Stimulated activated CD8-positive, alpha-beta memory T cell treated with anti-CD3 and anti-CD28 coated beads, Interleukin-4, amount 100 ng/mL, for 1 hour (primary cell): ENCODE measurements at regions not wholly inside any gene's neighbourhood (a gene's known extent, or its start where the extent isn't known, plus 50 kb on each side); places are given as distances from the start of the nearest gene placed in this dataset.

ENCODE experiments used
- DNase-seq, 2 donors: peaks; one replicate each; pipeline ENCODE4 v3.0.0-alpha.2; 2020; ENCODE audit warnings: low read depth in 2 of 2, low spot score in 1 of 2

DNA sequence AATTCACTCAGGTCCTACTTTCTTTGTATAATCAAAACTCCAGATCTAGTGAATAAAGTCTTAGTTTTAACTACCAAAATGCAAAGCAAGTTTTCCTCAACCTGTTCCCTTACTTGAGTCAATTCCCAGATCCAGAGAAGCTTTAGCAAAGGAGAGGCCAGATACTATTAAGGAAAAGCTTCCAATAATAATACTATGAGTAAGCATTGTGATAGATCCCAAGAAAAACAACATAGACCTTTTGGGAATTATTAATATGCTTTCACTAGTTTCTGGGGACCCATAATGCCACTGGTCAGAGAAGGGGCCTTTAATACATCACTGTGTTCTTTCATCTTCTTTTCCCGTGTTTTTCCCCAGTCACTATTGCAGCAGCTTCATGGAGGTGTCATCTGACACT lies 339.9 kb upstream of the CDIN1 start:
- no peak for DNase-seq

DNA sequence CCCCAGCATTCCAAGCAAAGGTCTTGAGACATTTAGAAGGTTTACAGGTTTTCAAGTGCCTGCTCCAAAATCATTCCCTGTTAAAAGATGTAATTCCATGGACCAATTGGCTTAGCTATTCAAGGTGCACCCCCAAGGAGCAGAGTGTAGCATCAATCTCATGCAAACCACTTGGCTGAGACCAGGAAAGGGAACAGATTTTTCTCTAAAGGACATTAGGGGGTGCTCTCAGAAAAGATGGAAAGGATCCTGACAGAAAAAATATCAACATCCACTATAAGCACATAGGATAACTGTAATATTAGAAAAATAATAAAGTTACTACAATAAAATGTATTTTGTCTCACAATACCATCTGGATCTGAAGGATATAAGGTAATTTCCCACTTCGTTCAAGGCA lies 328.0 kb upstream of the CDIN1 start:
- no peak for DNase-seq

DNA sequence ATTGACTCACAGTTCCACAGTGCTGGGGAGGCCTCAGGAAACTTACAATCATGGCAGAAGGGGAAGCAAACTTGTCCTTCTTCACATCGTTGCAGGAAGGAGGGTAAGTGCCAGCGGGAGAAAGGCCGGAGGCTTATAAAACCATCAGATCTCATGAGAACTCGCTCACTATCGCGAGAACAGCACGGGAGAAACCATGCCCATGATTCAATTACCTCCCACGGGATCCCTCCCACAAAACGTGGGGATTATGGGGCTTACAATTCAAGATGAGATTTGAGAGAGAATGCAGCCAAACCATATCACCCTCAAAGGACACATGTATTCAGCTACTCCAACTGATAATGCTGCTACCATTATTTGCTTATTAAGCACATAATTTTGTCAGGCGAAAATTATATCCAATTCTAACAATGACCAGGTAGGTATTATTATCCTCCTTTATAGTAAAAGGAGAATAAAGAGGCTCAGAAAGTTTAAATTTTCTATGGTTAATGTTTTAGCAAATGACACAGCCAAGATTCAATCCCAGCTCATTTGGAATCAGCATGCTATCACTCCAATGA lies 327.2 kb upstream of the CDIN1 start:
- DNase-seq: no peak

DNA sequence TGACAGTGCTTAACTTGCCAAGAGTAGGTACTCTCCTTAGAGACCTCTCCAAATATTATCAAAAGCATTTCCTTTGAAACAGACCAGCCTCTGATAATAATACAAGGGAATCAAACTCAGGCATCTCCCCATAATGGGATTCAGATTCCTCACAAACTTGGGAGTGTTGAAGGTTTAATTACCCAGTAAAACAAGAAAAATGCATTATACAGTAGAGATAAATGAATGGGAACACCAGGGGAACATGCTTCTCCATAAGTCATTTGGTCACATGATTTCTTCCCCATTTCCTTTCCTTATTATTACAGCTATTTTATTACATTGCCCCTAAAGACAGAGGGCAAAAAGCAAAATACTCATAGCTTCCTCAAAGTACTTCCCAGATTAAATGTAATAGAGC lies 325.0 kb upstream of the CDIN1 start:
- DNase-seq: no peak

DNA sequence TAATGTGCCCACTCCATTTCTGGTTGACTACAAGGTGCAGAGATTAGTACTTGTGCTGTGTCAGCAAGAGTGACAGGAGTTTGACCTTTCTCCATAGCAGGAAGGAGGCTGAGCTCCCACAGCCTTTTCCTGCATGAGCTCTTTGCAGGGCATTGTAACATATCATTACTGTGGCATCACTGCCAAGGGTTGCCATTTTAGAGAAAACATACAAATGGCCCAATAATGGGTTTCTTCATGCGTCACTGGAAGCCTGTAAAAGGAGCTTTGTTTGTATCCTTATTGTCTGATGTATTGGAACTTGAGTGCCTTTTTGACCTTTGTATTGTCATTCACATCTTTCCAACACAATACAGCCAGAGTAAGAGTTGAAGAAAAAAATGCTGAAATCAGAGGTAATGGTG lies 323.0 kb upstream of the CDIN1 start:
- DNase-seq: no peak

DNA sequence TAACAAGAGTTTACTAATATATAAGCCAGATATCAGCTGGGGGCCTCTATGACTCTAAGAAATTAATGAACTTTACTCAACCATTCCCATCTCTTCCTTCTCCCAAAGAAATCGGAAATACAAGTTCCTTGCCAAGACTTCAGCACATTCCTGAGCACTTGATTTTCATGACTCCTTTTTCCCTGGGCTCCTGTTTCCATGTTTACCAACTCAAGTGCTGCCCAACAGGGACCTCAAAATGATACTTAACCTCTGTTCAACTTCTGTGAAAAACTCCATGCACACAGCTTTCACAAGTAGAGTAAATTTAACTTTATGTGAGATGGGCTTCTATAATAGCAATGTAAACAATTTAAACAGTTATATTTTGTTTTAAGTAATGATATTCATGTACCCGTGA lies 315.8 kb upstream of the CDIN1 start:
- DNase-seq: no peak

DNA sequence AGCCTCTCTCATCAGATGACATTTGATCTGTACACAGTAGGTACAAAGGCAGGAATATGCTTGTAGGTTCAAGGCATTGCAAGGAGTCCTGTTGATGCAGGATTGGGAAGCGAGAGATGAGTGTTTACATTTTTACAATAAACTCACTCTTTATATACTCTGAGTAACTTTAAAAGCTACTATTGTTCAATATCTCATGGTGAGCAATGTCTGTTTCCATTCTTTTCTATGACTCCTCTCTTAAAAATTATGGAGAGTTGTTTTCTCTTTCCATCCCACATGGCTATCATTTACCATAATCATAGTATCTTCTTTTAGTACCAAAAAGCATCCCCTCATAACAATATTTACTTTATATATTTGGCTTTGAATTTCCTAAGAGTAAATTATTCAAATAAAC lies 314.0 kb upstream of the CDIN1 start:
- DNase-seq: no peak

DNA sequence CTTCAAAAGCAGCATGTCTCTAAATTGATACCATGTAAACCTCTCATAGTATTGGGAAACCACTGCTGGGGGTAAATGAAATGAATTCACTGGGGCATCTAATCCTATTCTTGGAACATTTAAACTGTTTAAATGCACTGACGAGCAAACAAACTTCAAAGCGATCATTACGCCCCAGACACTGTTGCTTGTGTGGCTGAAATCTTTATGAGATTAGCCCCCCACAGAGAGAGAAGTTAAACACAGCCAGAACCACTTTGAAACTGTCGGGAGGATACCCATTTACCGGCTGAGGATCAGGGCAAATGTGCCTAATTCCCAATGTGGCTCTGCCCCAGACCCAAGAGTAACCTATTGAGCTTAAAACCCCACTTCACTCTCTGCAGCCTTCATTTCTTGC lies 308.4 kb upstream of the CDIN1 start:
- DNase-seq: no peak

DNA sequence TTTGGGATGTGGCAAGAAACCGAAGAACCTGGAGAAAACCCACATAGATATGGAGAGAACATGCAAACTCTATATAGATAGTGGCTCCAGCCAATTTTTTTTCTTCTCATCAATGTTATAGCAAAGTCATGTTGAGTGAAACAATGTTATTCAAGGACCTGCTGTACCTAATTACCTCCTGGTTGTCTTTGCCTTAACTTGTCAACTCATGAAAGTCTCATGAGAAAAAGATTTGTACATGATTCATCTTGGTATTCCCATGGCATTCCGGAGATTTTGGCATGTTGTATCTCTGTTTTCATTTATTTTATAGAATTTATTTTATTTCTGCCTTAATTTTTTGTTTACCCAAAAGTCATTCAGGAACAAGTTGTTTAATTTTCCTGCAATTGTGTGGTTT lies 303.8 kb upstream of the CDIN1 start:
- DNase-seq: no peak

DNA sequence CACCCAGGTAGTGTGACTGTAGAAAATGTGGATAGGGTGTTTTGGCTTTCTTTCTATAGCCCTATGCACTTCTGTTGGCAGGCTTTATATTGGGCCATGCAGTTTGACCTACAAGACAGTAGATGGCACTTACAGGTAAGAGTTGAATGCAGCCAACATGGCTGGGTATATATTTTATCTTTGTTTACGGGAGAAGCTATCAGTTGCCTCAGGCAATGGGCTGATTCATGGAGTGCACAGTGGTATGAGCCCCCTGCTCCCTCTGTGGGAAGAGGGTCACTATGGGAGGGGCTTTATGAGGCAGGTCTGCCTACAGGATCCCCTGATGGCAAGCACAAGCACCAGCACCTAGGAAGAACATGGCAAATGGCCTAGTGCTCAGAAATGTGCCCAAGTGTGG lies 301.2 kb upstream of the CDIN1 start:
- no peak for DNase-seq

DNA sequence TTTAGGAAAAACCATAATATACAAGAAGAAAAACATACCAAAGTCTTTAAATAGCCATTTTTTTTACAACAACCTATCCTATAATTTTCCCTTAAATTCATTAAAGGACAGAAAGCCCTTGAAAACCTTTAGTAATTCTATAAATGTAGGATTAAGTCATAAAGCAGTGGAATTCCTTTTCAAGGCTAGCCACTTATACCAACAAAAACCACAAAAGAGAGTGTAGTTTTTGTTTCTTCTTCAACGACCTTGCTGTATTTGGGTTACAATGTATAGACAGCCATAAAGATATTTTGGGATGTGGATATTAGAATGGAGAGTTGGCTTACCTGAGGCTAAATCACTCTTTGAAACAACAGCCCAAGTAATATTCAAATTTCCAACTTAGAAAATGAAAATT lies 296.6 kb upstream of the CDIN1 start:
- DNase-seq: no peak

DNA sequence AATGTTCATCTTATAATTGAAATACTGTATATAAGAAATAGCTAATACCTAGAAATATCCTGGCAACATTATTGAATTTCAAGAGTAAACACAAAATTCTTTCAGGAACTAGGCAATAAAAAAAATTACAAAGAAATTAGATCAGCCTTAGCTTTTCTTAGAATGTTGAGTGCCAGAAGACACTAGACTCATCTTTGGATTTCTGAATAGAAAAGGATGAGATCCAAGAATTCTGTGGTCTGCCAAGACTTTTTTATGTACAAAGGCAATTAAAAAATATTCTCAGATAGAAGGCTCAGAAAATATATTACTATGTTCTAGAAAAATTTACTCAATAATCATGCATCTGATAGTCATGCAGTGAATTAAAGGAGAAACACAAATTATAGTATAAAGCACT lies 294.5 kb upstream of the CDIN1 start:
- DNase-seq: no peak

DNA sequence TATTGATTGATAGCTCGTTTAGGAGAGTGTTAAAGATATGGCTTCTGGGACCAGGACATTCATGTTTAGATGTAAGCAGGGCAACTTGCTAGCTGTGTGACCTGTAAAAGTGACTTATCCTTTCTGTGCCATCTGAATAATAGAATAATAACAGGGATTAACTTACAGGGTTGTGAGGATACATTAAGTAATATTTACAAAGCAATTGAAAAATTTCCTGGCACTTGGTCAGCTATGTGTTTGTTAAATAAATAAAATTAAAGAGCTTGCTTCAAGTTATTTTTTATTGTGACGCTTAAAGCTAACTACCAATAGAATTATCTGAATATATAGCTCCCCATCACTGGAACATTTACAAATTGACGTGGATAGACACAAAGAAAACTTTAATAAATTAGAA lies 287.9 kb upstream of the CDIN1 start:
- no peak for DNase-seq

DNA sequence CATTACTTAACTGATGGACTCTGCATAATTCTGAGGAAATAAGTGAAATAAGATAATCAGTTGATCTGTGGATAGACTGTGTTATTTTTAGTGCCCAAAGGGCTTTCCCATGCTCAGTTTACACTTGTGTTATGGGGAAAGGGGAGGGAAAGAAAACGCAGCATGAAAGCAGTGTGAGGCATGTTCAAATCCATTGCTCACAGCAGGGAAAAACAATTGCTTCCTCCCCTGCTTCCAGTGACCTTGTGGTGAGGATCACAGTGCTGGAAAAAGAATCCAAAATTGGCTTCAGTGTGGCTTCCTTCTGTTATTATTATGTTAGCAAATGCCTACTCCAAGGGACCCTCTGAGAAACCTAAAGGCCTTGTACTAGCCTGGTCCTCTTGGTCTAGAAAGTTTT lies 285.1 kb upstream of the CDIN1 start:
- DNase-seq: no peak

DNA sequence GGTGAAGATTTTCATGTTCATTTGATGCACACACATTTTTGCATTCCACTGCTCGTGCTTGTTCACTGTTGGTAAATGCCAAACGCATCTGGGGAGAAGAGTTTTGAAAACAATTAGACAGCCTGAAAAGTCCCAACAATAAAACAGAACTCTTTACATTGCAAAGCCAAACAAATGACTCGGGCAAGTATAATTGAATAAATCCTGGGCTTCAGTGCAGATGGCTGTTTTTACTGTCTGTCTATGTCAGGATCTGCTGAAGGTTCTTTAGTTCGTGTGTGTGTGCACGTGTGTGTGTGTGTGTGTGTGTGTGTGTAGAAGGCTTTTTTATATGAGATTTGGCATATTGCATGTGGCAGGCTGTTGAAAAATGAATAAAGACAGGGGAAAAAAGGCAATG lies 277.5 kb upstream of the CDIN1 start:
- no peak for DNase-seq

DNA sequence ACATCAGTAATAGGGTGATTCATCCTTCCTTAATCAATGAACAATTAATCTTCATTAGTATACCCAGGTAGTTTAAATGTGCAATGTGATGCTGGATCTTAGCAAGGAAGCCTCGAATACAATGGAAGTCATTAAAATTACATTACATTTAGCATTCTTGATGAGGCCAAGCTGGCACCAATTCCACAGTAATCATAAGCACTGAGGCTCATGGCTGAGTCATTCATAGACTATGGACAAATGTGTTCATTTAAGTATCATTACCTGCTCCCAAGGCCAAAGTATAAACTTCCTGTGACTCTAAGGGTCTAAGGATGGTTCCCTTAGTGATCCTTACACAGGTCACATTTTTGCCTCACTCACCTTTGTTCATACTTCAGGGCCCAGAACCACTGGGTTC lies 266.4 kb upstream of the CDIN1 start:
- DNase-seq: no peak

DNA sequence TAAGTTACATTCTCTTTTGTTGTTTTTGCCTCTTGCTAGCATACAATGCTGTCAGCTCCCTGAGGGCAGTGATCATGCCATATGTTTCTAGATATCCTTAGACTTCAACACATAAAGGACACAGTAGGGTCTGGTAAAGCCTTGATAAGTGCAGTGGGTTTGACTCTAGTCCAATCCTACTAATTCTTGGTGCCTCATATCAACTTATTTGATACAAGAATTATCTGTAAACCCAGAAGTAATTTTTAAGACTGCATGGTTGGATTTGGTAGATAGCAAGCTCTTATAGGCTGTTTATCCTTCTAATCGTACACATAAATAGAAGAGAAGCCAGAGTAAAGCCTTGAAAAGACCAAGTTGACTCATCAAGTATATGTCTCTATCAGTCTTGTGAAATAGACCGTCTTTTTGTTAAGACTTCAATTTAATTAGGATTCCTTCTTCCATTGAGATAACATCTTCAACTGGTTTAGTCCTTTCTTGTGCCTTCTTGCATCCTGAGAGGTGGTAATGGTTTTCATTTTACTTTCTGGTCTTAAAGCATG lies 265.6 kb upstream of the CDIN1 start:
- no peak for DNase-seq

DNA sequence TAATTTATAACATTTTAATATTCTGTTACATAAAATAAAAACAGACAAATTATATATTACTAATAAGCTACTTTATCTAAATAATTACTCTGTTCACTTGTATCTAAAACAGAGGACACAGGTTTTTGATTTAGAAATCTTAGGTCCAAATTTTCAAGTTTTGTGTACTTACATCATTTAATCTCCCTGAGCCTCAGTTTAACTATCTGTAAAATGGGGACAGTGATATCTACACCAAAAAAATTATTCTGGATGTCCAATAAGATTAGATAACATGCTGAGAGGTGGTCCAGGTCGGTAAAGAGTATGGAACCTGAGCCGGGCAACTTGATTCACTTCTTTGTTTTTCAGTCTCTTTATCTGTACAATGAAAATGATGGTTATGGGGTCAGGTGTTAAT lies 263.8 kb upstream of the CDIN1 start:
- no peak for DNase-seq

DNA sequence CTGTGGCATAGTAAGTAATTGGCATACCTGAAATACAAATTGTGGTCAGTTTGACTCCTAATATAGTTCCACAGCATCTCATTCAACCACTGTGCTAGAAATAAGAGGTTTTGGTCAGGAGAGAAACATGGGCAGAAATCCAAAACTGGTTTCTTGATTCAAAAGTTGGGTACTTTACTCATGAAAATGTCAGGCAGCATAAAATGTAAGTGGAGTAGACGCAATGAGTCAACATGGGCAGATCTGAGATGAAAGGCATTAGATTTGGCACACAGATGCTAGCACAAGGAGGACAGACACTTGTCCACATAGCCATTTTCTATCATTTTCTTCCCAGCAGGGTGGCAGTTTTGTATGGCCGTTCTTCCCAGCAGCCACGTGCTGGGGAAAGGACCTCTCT lies 255.8 kb upstream of the CDIN1 start:
- DNase-seq: no peak

DNA sequence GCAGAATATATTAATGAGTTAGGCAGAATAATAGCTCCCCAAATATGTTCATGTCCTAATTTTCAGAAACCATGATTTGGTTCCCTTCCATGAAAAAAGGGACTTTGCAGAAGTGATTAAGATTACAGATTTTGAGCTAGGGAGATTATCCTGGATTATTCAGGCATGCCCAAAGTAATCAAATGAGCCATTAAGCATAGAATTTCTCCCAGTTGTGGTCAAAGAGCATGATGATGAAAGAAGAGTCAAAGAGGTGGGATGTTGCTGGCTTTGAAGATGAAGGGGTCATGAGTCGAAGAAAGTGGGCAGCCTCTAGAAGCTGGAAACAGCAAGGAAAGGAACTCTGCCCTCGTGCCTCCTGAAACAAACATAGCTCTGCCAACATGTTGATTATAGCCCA lies 254.2 kb upstream of the CDIN1 start:
- DNase-seq: no peak

DNA sequence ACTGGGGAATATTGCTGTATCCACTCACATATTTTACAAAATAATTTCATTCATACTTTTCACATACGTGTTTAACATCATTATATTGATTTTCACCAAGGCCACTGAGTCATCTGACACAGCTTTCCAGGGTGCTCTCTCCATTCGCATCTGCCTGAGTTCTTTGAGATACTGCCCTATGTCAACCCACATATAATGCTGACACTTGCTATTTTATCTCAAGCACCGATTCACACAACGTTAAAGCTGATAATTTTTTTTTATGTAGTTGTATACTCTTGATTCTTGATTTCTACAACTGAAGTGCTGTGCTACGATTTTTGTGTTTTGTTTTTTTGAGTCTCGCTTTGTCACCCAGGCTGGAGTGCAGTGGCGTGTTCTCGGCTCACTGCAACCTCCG lies 249.8 kb upstream of the CDIN1 start:
- DNase-seq: no peak

DNA sequence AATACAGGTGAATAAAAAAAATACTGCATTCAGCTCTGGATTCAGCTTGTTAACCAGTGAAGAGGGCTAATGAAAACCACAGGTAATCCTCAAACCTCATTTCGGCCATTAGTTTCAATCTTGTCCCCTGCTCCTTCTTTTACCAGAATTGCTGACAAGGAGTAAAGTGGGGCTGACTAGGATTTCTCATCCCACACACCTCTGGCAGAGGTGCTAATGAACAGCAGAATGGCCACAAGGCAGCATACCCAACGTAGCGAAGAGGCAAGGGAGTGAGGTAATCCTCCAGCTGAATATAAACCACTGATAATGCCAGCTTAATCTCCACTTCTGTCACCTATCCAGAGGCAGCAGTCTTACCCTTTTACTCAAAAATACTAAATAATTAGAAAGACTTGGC lies 248.8 kb upstream of the CDIN1 start:
- no peak for DNase-seq

DNA sequence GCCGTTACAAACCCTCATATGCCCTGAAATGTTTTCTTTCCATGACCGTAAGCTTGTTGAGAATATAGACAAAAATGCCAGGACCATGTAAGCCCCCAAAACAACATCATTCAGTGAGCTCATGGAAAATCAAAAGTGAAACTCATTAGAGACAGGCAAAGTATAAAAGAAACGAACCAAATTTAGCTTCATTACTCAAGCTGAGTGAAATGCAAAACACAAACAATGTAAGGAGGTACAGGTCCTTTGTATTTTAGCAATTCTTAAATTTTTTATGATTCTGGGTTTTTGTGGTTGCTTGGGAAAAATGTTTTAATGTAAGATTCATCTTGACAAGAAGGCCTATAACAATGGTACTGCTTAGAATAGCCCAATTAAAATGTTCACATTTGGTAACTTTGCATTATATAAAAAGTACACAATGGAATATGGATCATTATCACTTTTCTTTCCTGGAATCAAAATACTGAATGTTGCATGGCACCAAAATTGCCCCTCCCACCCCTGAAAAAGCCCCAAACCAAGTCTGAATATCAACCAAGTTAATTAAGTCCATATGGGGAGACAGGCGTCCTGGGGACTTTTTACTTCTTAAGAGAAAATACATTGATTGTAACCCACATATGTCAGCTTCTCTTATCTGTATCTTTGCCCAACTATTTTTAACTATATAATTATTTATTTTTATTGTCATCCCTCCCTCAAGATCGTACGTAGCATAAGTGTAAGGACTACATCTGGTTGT lies 247.7 kb upstream of the CDIN1 start:
- DNase-seq: no peak
